ENCODE measurements at regions not wholly inside any gene's neighbourhood (a gene's known extent, or its start where the extent isn't known, plus 50 kb on each side); places are given as distances from the start of the nearest gene placed in this dataset.
"Not testable (repeated sequence)": the region's sequence is repeated elsewhere in the genome, so short reads cannot be mapped to it uniquely, and the experiment has no call there.

DNA sequence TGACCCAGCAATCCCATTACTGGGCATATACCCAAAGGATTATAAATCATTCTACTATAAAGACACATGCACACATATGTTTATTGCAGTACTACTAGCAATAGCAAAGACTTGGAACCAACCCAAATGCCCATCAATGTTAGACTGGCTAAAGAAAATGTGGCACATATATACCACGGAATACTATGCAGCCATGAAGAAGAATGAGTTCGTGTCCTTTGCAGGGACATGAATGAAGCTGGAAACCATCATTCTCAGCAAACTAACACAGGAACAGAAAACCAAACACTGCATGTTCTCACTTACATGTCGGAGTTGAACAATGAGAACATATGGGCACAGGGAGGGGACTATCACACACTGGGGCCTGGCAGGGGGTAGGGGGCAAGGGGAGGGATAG is 183.0 kb downstream of the HACE1 start:
- H3K4me3 ChIP-seq (ENCODE audit: low read depth, low read length); DNase-seq (ENCODE audit: low read depth): not testable (repeated sequence)

DNA sequence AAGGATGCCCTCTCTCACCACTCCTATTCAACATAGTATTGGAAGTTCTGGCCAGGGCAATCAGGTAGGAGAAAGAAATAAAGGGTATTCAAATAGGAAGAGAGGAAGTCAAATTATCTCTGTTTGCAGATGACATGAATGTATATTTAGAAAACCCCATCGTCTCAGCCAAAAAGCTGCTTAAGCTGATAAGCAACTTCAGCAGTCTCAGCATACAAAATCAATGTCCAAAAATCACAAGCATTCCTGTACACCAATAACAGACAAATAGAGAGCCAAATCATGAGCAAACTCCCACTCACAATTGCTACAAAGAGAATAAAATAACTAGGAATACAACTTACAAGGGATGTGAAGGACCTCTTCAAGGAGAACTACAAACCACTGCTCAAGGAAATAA is 184.6 kb downstream of the HACE1 start:
- DNase-seq (ENCODE audit: low read depth); H3K4me3 ChIP-seq (ENCODE audit: low read depth, low read length): not testable (repeated sequence)

DNA sequence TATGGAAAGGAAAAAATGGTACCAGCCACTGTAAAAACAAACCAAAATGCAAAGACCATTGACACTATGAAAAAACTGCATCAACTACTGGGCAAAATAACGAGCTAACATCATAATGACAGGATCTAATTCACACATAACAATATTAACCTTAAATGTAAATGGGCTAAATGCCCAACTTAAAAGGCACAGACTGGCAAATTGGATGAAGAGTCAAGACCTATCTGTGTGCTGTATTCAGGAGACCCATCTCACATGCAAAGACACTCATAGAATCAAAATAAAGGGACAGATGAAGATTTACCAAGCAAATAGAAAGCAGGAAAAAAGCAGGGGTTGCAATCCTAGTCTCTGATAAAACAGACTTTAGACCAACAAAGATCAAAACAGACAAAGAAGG is 186.6 kb downstream of the HACE1 start:
- not testable (repeated sequence) for DNase-seq (ENCODE audit: low read depth); H3K4me3 ChIP-seq (ENCODE audit: low read depth, low read length)

DNA sequence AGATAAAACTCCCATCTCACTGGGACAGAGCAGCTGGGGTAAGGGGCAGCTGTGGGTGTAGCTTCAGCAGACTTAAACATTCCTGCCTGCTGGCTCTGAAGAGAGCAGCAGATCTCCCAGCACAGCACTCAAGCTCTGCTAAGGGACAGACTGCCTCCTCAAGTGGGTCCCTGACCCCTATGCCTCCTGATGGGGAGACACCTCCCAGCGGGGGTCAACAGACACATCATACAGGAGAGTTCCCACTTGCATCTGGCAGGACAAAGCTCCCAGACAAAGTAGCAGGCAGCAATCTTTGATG is 188.2 kb downstream of the HACE1 start:
- DNase-seq (ENCODE audit: low read depth); H3K4me3 ChIP-seq (ENCODE audit: low read depth, low read length): not testable (repeated sequence)

DNA sequence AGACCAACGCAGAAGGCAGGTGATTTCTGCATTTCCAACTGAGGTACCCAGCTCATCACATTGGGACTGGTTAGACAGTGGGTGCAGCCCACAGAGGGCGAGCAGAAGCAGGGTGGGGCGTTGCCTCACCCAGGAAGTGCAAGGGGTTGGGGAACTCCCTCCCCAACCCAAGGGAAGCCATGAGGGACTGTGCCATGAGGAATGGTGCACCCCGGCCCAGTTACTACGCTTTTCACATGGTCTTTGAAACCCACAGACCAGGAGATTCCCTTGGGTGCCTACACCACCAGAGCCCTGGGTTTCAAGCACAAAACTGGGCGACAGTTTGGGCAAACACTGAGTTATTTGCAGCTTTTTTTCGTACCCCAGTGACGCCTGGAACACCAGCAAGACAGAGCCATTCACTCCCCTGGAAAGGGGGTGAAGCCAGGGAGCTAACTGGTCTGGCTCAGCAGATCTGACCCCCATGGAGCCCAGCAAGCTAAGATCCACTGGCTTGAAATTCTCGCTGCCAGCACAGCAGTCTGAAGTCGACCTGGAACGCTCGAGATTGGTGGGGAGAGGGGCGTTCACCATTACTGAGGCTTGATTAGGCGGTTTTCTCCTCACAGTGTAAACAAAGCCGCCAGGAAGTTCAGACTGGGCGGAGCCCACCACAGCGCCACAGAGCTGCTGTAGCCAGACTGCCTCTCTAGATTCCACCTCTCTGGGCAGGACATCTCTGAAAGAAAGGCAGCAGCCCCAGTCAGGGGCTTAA is 188.7 kb downstream of the HACE1 start:
- not testable (repeated sequence) for H3K4me3 ChIP-seq (ENCODE audit: low read depth, low read length); DNase-seq (ENCODE audit: low read depth)

DNA sequence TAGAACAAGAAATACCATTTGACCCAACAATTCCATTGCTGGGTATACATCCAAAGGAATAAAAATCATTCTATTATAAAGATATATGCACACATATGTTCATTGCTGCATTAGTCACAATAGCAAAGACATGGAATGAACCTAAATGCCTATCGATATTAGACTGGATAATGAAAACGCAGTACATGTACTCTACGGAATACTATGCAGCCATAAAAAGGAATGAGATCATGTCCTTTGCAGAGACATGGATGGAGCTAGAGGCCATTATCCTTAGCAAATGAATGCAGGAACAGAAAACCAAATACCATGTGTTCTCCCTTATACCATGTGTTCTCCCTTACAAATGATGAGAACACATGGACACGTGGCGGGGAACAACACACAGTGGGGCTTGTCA is 190.2 kb downstream of the HACE1 start:
- TF ChIP-seq, protein P1, sequence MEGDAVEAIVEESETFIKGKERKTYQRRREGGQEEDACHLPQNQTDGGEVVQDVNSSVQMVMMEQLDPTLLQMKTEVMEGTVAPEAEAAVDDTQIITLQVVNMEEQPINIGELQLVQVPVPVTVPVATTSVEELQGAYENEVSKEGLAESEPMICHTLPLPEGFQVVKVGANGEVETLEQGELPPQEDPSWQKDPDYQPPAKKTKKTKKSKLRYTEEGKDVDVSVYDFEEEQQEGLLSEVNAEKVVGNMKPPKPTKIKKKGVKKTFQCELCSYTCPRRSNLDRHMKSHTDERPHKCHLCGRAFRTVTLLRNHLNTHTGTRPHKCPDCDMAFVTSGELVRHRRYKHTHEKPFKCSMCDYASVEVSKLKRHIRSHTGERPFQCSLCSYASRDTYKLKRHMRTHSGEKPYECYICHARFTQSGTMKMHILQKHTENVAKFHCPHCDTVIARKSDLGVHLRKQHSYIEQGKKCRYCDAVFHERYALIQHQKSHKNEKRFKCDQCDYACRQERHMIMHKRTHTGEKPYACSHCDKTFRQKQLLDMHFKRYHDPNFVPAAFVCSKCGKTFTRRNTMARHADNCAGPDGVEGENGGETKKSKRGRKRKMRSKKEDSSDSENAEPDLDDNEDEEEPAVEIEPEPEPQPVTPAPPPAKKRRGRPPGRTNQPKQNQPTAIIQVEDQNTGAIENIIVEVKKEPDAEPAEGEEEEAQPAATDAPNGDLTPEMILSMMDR (IDR thresholded peaks at IDR 0.05; ENCODE audit: insufficient read depth, low read length) = no peak
- no peak overlapping the region for H3K4me3 ChIP-seq (ENCODE audit: low read depth, low read length)

DNA sequence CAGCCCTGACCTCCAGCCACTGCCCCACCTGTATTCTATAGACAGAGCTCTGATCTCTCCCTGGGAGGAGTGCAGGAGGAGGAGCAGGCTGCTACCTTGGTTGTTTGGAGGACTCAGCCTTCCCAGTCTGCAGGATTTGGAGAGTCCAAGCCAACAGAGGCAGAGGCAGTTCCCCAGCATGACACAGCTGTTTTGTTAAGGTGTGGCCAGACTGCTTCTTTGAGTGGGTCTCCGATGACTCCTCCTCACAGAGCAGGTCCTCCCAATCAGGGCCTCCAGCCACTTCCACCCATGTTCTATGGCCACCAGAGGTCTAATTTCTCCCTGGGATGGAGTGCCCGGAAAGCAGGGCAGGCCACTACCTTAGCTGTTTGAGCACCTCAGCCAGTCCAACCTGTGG is 203.5 kb downstream of the HACE1 start:
- no peak overlapping the region for H3K4me3 ChIP-seq (ENCODE audit: low read depth, low read length)
- DNase-seq (ENCODE audit: low read depth) = no peak
- TF ChIP-seq, protein P1 (IDR thresholded peaks at IDR 0.05; ENCODE audit: insufficient read depth, low read length) = no peak

More for the DNA sequence above, 190.2 kb downstream of the HACE1 start:
- DNase-seq (ENCODE audit: low read depth) = no peak

DNA sequence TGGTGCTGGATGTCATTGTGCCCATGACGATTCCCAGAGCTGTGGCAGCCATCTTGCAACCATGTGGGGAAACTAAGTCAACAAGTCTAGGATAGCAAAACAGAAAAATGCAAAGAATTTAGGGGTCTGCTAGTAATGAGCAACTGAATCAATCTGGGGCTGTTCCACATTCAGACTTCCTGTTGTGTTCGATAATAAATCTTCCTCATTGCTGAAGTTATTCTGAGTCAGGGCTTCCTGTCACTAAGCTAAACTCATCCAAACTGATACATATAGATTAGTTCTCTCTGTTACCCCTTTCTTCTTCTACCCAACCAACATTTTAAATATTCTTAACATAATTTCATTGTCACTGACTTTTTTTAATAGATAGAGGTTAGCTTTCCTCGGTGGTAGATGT is 205.9 kb downstream of the HACE1 start:
- TF ChIP-seq, protein P1 (IDR thresholded peaks at IDR 0.05; ENCODE audit: insufficient read depth, low read length) = no peak
- DNase-seq (ENCODE audit: low read depth) = no peak
- H3K4me3 ChIP-seq (ENCODE audit: low read depth, low read length) = no peak overlapping the region

DNA sequence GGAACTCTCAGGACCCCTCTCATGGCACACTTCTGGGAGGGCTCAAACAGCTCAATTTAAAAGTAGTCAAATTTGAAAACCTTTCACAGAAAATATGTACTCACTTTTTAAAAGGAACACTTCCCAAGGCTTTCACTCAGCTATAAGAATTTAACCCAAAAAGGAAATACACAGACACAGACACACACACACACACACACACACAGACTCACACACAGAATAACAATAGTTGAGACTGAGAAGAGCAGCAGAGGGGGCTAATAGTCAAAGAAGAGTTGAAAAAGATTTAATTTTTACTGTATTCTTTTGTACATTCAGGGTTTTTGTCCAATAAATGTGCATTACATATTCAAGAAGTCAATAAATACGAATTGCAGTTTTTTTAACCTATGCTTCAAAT is 211.4 kb downstream of the HACE1 start:
- TF ChIP-seq, protein P1 (IDR thresholded peaks at IDR 0.05; ENCODE audit: insufficient read depth, low read length) = no peak
- H3K4me3 ChIP-seq (ENCODE audit: low read depth, low read length) = no peak overlapping the region
- no peak for DNase-seq (ENCODE audit: low read depth)

DNA sequence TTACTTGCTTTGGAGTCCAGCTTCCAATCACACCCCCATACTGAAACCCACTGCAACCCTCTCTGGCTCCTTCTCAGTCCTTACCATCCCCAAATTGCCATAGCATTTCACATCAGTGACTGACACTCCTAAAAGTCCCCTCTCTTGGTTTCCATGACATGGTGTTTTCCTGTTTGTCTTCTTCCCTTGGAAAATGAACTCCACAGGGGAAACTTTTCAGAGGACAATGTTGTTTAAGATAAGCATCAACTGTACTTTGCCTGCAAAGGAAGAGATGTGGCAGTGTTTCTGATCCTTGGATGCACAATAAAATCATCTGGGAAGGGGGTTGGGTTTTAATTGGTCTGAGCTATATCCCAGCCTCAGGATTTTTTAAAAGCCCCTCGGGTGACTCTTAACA is 214.9 kb downstream of the HACE1 start:
- no peak overlapping the region for H3K4me3 ChIP-seq (ENCODE audit: low read depth, low read length)
- DNase-seq (ENCODE audit: low read depth) = no peak
- TF ChIP-seq, protein P1 (IDR thresholded peaks at IDR 0.05; ENCODE audit: insufficient read depth, low read length) = no peak
